GM23248 (cell line): ENCODE measurements at regions not wholly inside any gene's neighbourhood (a gene's known extent, or its start where the extent isn't known, plus 50 kb on each side); places are given as distances from the start of the nearest gene placed in this dataset.

Source experiments
- EZH2 ChIP-seq: fragments of 200-600 bp; sonication (generic); IDR thresholded peaks from 2 replicates; pipeline ENCODE4 v1.6.1; 2018; ENCODE audit warnings: antibody characterized with exemption, mild to moderate bottlenecking; ENCODE audit not compliant: insufficient read depth, poor library complexity, severe bottlenecking
- EZH2phosphoT487 ChIP-seq: fragments of 200-600 bp; sonication (generic); IDR thresholded peaks from 2 replicates; pipeline ENCODE4 v1.6.1; 2018; ENCODE audit warnings: antibody characterized with exemption, moderate library complexity, mild to moderate bottlenecking, low read depth; ENCODE audit not compliant: insufficient read depth

DNA sequence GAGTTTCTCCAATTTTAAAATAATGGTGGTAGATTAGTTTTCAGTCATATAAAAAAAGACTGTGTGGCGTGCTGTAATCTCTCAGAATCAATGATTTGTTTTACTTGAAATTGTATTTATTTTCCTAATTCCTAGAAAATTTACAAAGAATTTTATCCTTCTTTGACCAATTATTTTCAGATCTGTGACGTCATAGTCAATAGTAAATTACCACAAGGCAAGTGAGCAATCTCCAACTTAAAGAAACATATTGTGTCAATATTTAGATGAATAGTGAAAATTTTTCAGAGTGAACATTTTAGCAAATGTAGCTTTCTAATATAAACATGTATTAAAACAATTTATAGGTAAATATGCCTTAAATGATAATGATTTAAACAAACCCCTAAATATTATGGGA is 829.6 kb downstream of the CDY2B start:
- no peak for TF ChIP-seq EZH2phosphoT487
- TF ChIP-seq EZH2, result no peak
